GM18502 (cell line): ENCODE measurements at regions not wholly inside any gene's neighbourhood (a gene's known extent, or its start where the extent isn't known, plus 50 kb on each side); places are given as distances from the start of the nearest gene placed in this dataset.

Experiments used
- ATAC-seq: cut with Tn5 transposase; IDR thresholded peaks from one replicate; pipeline ENCODE4 v1.9.1; 2021; ENCODE audit warnings: mild to moderate bottlenecking; ENCODE audit not compliant: unreplicated experiment, poor library complexity

DNA sequence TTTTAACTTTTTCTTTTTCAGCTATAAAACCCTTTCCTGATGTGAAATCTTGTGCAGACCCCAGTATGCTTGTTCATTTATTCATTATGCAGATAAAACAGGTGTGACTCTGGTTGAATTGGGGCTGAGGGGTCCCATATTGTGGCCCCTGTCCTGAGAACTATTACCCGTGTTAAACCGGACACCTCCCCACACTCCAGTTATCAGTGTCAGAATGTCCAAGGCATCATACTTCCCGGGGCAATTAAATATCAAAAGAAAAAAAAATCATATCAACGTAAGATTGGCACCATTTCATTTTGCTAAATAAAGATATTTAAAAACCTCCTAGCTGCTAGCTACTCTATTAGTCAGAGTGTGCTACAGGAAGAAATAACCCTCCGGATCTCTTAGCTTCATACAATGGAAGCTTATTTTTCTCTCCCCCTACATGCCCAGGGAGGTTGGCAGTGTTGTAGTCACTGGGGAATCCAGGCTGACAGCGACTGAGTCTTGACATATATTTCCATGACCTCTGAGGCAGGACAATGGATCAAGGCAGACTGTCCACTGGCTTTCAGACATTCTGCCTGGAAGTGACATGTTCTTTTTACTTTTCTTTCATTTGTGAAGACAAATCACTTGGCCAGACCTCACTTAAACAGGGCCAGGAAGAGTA, 170.0 kb downstream of the SEC61B start:
- no peak for ATAC-seq

DNA sequence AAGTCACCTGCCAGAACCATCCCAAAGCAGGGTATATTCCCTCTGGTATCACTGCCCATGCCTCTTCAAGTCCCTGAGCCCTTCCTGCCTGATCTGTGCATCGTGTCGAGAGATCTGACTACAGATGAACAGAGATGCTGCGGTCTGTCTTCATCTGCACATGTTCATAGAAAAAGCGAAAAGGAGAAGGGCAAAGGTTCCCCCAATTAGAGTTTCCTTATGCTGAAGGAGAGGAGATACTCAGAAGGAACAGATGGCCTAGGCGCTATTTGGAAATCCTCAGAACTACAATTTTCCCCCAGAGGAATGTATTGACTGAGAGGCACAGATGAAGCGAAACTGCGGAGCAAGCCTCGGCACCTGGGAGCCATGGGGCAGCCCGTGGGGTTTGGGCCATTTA, 170.9 kb downstream of the SEC61B start:
- no peak for ATAC-seq

GRCh38 chr9:99393993-99394392, 171.9 kb downstream of the SEC61B start:
- no peak for ATAC-seq

DNA sequence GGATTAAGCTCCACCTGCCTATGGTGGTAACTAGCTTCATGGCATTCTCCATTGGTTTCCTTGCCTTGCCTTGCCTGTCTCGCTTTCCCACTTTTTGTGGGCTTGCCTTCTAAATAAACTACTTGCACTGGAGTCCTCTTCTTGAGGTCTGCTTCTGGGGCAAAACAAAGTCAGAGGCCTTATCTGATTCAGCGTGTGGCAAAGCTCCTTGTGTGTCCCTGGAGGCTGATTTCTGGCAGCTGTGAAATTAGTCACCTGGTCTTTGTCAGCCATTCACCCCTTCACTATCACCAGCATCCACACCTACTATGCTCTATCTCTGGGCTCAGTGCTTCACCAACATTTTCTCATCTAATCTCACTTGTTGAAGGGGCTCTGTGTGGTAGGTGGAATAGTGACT, 176.2 kb downstream of the SEC61B start:
- ATAC-seq, result no peak

DNA sequence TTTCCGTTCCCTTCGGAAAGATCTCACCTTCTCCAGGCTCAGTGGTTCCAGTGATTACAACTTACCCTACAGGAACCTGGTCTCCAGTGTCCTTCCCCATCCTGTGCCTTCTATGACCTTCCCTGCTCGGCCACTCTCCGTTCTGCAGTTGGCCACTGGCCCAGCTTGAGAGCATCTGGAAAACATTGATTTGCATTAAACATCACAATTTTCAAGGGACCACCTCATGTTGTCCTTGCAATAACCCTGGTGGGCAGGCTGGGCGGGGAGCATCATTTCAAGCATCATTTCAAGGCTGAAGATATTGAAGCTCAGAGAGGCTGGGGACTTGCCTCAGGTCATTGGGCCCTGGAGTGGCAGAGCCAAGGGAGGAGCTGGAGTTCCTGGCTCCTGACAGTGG, 177.4 kb downstream of the SEC61B start:
- no peak for ATAC-seq

DNA sequence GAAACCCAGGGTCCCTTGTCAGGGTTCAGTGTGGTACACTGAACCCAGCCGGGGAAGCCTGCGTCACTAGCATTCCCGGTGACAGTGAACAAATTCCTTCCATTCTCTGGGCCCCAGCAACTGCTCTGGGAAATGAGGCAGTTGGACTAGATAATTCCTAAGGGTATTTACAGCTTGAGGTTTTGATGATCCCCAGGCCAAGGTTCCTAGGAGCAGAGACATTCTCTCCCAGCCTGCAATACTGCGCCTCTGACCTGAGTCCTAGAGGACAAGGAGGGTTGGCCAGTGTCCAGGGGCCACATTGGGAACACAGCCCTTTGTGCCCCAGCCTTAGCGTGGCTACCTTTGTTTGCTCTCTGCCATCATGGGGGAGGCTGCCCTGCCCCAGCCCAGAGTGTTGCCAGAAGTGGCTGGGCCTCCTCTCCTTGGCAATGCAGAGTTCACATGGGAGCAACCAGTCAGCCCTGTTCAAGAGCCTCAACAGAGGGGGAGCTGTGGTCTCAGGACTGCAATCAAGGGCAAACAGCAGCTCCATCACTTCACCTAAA, 178.2 kb downstream of the SEC61B start:
- no peak for ATAC-seq

GRCh38 chr9:99401680-99402504, 179.8 kb downstream of the SEC61B start:
- ATAC-seq, result no peak

DNA sequence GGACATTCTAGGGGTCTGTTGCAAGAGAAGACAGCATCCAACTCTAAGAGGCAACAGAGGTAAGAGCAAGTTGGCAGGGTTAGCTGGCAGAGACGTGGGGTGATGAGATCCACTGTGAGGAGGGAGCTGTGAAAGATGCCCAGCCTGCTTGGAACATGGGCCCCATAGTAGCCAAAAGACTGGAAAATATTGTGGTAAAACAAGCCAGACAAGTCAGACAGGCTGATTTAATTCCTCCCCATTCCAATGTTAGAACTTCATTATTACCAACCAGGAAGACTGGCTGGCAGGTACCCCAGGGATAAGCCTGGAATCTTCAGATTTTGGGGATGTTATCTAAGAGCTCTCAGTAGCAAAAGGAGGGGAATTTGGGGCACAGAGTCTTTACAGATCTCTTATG, 181.3 kb downstream of the SEC61B start:
- no peak for ATAC-seq

DNA sequence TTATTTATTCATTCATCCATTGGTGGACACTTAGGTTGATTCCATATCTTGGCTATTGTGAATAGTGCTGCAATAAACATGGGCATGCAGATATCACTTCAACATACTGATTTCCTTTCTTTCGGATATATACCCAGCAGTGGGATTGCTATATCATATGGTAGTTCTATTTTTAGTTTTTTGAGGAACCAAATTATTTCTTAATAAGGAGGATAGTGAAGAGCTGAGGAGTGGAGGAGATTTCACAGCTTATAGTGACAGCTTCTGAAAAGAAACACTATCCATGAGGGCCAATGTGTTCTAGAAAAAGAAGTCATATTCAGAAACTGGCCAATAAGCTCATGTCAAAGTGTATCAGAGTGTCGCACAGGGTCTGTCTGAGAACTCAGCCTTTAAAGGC, 183.3 kb downstream of the SEC61B start:
- no peak for ATAC-seq

DNA sequence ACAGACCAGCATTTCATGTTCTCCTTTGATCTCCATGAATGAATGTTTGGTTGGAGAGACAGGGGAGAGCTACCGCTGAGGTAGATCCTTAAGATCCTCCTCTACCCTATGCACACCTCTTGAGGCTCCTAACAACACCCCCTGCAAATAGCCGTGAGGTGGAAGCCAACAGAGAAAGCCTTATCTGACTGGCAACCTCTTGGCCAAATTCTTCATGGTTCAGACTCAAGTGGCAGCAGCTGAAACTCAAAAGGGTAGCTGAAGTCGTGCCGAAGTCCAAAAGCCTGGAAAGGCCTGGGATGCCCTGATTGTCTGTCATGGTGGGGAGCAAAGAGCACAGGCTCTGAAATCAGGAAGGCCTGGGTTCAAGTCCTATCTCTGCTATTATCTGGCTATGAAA, 184.9 kb downstream of the SEC61B start:
- ATAC-seq, result no peak

DNA sequence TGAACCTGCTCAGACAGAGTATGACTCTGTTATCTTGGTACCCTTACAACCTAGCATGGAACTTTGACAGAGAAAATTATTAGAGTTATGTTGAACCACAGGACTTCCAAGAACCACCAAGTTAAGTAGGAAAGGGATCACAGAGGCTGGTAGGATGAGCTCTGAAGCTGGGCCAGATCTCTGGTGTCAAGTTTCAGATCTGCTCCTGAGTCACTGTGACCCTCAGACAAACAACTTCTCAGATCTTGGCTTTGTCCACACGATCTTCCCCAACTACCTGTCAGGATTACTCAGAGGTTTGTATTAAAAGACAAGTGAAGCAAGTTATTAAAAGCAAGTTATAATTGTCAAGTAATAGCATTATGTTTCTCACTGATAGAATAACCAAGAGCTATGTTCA, 189.0 kb downstream of the SEC61B start:
- ATAC-seq, result no peak

DNA sequence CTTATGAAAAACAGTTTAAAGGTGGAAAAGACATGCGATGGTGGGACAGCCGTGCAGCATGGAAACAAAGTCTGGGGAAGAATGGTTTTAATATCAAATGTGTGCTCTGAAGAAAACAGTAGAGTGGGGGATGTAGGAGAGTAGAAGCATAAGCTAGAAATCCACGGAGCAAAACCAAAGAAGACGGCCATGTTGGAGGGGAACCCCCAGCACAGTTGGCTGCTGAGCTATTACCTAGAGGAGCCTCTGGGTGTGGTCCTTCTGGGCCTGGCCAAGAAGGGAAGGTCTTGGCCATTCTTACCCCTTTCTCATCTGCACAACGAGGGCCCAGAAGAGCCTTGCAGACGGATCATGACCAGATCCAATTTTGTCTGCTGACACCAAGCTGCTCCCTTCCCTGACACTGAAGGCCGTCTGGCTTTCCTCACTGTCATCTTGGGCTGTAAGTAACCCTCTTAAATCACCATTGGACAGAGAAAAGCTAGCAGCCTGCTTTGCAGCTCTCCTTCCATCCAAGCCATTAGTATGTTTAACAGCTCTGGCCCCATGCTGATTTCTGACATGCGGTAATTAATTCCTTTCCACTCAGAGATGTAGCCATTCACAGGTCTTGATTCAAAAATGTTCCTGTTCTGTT, 189.5 kb downstream of the SEC61B start:
- ATAC-seq, result no peak

DNA sequence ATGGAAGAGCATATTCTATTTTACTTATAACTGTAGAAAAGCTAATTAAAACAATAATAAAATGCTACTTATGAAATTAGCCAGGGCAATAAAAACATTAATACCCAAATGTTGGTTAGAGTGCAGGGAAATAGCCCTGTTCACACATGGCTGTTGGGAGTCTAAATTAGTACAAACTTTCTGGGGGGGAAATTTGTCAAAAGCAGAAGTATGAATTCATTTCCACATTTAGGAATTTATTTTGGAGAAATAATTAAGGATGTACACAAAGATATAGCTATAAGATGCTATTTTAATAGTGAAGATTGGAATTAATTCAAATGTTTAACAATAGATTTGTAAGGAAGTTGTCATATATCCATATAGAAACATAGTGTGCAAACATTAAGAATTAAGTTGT, 190.5 kb downstream of the SEC61B start:
- ATAC-seq, result no peak

GRCh38 chr9:99414321-99414720, 192.2 kb downstream of the SEC61B start:
- ATAC-seq, result no peak

- no peak for ATAC-seq
Observed at GRCh38 chr9:99415606-99416005, 193.5 kb downstream of the SEC61B start.

GRCh38 chr9:99416007-99416406, 193.9 kb downstream of the SEC61B start:
- ATAC-seq, result no peak

- no peak for ATAC-seq
Observed at GRCh38 chr9:99419070-99419469, 197.0 kb downstream of the SEC61B start.

DNA sequence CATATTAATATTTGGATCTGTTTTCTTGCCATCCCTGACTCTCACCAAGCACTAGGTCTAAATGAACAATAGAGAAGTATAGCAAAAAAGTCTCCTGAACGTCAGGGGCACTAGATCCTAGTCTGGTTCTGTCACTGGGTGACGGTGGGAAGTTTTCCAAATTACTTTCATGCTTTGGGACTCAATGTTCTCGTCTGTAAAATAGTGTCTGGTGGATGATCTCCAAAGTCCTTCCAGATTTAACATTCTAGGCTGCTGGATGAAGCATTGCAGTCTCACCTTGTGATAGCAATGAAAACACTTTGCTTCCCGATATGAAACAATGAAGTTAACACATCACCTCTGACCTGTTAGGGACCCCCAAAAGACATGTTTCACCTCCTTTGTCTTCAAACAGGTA, 199.3 kb downstream of the SEC61B start:
- ATAC-seq, result no peak

DNA sequence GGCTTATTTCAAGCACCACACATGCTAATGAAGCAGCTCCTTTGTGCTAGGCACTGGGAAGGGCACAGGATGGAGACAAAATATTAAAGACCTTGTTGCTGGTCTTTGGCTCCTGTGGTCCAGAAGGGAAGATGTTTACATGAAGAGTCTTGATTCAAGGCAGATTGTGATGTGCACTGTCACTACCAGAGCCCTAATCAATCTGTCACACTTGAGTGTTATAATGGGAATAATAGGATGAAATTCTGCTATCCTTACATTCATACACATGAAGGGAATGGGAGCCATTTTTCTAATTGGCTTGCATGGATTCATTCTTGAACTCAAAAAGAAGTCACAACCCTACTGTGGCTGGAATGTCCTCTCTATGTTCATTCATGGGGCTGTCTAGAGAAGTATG, 203.0 kb downstream of the SEC61B start:
- ATAC-seq, result no peak

GRCh38 chr9:99425923-99426842, 204.1 kb downstream of the SEC61B start:
- ATAC-seq, result no peak
